GM12878 (cell line): ENCODE measurements at regions not wholly inside any gene's neighbourhood (a gene's known extent, or its start where the extent isn't known, plus 50 kb on each side); places are given as distances from the start of the nearest gene placed in this dataset.

ENCODE experiments used
- ATAC-seq: fragments of 200-7000 bp; cut with Tn5 transposase; 3 replicates; pipeline ENCODE4 v1.9.1; 2020; ENCODE audit warnings: mild to moderate bottlenecking, moderate library complexity
- BruUV-seq: library from RNA; stranded (reverse); fragments of 400-500 nt; replicated peaks from 2 replicates; lab custom pipeline; 2021; lab: Mats Ljungman, UMichigan
- CTCF ChIA-PET: fragments of 300-600 bp; sonication (Branson Sonifier 250); formaldehyde crosslinking; extraction: SDS; loops from one replicate; lab custom pipeline; 2021; ENCODE audit warnings: inconsistent platforms; lab: Yijun Ruan, JAX
- POLR2A ChIA-PET: fragments of 350-600 bp; formaldehyde crosslinking; extraction: SDS; loops from one replicate; lab custom pipeline; 2021; ENCODE audit warnings: inconsistent platforms; lab: Charles Lee
- RAD21 ChIA-PET: fragments of 300-600 bp; sonication (Branson Sonifier 250); formaldehyde crosslinking; loops from one replicate; lab custom pipeline; 2023; ENCODE audit warnings: antibody characterized with exemption; ENCODE audit not compliant: unreplicated experiment; lab: Charles Lee
- SMC1A ChIA-PET: fragments of 300-600 bp; sonication (Branson Sonifier 250); formaldehyde crosslinking; loops from one replicate; lab custom pipeline; 2023; ENCODE audit not compliant: unreplicated experiment, uncharacterized antibody; lab: Charles Lee
- DNase-seq: peaks from one replicate; pipeline ENCODE4 v3.0.0-alpha.2; 2011; ENCODE audit warnings: low read depth, low spot score
- FAIRE-seq: peaks from 3 replicates; lab custom pipeline; 2011; peaks lifted over from hg19 to GRCh38; lab: Jason Lieb, UNC
- H2AFZ ChIP-seq: 2 replicates; pipeline ENCODE4 v1.6.0; 2011; ENCODE audit warnings: low read depth, low read length, control low read depth; ENCODE audit not compliant: control insufficient read depth
- H3K27ac ChIP-seq: 2 replicates; pipeline ENCODE4 v1.5.1; 2011; ENCODE audit warnings: control low read depth; ENCODE audit not compliant: control insufficient read depth, insufficient read depth
- H3K27me3 ChIP-seq, 2 experiments: replicated peaks in 1 of 2; 2 replicates each; pipeline versions ENCODE4 v1.6.0 to v1.6.1; 2011; ENCODE audit warnings: low read length in 1 of 2; ENCODE audit not compliant: control insufficient read depth in 2 of 2, insufficient read depth in 2 of 2
- H3K36me3 ChIP-seq, 2 experiments: 2 replicates each; pipeline ENCODE4 v1.5.1; 2011; ENCODE audit warnings: low read length in 1 of 2; ENCODE audit not compliant: control insufficient read depth in 2 of 2, insufficient read depth in 2 of 2
- H3K4me1 ChIP-seq: 2 replicates; pipeline ENCODE4 v1.6.1; 2011; ENCODE audit warnings: mild to moderate bottlenecking, low read length, moderate library complexity, mixed read lengths; ENCODE audit not compliant: control insufficient read depth, insufficient read depth
- H3K4me2 ChIP-seq: 2 replicates; pipeline ENCODE4 v1.6.0; 2011; ENCODE audit warnings: control low read depth; ENCODE audit not compliant: control insufficient read depth, insufficient read depth
- H3K4me3 ChIP-seq: fragments of 200-600 bp; sonication (generic); 2 replicates; pipeline ENCODE4 v1.5.1; 2016
- H3K79me2 ChIP-seq: 2 replicates; pipeline ENCODE4 v1.6.0; 2011; ENCODE audit warnings: low read length; ENCODE audit not compliant: control insufficient read depth, insufficient read depth
- H3K9ac ChIP-seq: 2 replicates; pipeline ENCODE4 v1.8.0; 2011; ENCODE audit warnings: low read length, control low read depth, mixed read lengths; ENCODE audit not compliant: control insufficient read depth, insufficient read depth
- H3K9me3 ChIP-seq: replicated peaks from 3 replicates; pipeline ENCODE4 v1.5.1; 2011; ENCODE audit warnings: mild to moderate bottlenecking, low read length; ENCODE audit not compliant: control insufficient read depth, insufficient read depth
- H4K20me1 ChIP-seq: 2 replicates; pipeline ENCODE4 v1.6.0; 2011; ENCODE audit not compliant: control insufficient read depth, insufficient read depth
- ATF2 ChIP-seq: IDR thresholded peaks from 2 replicates; pipeline ENCODE4 v1.6.1; 2012; ENCODE audit warnings: low read length, inconsistent platforms
- JUNB ChIP-seq: IDR thresholded peaks from 2 replicates; pipeline ENCODE4 v1.6.1; 2016; ENCODE audit warnings: antibody characterized with exemption, mild to moderate bottlenecking
- RELA ChIP-seq: fragments of 450-650 bp; IDR thresholded peaks from 2 replicates; pipeline ENCODE4 v1.8.0; 2014; ENCODE audit warnings: borderline replicate concordance; ENCODE audit not compliant: partially characterized antibody
- WGBS: methylation state at CpG from one replicate; pipeline ENCODE4 v1.1.6; 2016; ENCODE audit warnings: low lambda C conversion rate; ENCODE audit not compliant: insufficient replicate concordance, insufficient coverage; ENCODE audit errors: missing lambda C conversion rate; 5-methylcytosine and 5-hydroxymethylcytosine counted together
- in situ Hi-C: fragments of 300-500 bp; cut with MboI; formaldehyde crosslinking; loops from 9 replicates; pipeline ENCODE4 v1.14.3; 2018; ENCODE audit warnings: mixed read lengths
- intact Hi-C: fragments of 100-400 bp; cut with micrococcal nuclease; formaldehyde crosslinking; loops from one replicate; pipeline ENCODE4 v1.14.2; 2022; ENCODE audit not compliant: unreplicated experiment
- TF ChIP-seq, protein P1 (sequence below): fragments of 450-650 bp; IDR thresholded peaks from 2 replicates; pipeline ENCODE4 v1.6.1; 2016; ENCODE audit warnings: mild to moderate bottlenecking
- TF ChIP-seq, protein P2 (sequence below): fragments of 450-650 bp; IDR thresholded peaks from 2 replicates; pipeline ENCODE4 v1.6.1; 2016; ENCODE audit warnings: mild to moderate bottlenecking

- no peak overlapping the region for H2AFZ ChIP-seq
- RAD21 ChIA-PET: no interaction called here
- no peaks in the 10 kb centered on the region for H3K4me1 ChIP-seq
- no peak for TF ChIP-seq RELA
- H3K9me3 ChIP-seq: no peaks in the 10 kb centered on the region
- no peak overlapping the region for H3K4me3 ChIP-seq
- no peak overlapping the region for H3K9ac ChIP-seq
- DNase-seq (no peak), ATAC-seq (no peak), FAIRE-seq (no peak)
- no peaks in the 10 kb centered on the region for H3K79me2 ChIP-seq
- CTCF ChIA-PET: no interaction called here
- H3K27ac ChIP-seq: no peak overlapping the region
- 61% methylated on average over 7 of the region's 7 CpGs for WGBS
- intact Hi-C loops (no loop called here), in situ Hi-C loops (no loop called here)
- H3K4me2 ChIP-seq: no peak overlapping the region
- SMC1A ChIA-PET: interaction anchor here (0.6 kb wide), 1 partner anchor 155 kb away, joined by 3 read pairs; no protein-coding TSS in a partner anchor
- no peaks in the 10 kb centered on the region for H3K36me3 ChIP-seq
- no TSS peak for BruUV-seq
- H4K20me1 ChIP-seq: no peaks in the 10 kb centered on the region
- no peaks in the 10 kb centered on the region for H3K27me3 ChIP-seq
- POLR2A ChIA-PET: no interaction called here
These were observed 991.8 kb downstream of the VRK1 start for GRCh38 chr14:97788846-97789526.

DNA sequence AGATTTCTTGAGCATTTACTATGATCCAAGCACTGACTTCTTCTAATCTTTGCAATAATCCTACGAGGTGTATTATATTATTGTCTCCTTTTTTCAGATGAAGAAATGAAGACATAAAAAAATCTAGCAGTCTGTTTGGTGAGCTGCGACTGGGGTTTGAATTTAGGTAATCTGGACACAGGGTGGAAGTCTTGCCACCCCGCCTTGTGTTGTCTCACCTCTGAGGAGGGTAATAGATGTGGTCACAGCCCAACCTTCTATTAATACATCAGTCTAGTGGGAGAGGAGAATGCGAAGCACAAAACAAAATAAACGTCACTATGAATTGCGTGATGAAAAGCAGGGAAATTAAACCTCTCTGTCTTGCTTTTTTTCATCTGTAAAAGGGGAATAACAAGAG lies 993.9 kb downstream of the VRK1 start:
- Histone ChIP-seq H4K20me1 (no peaks in the 10 kb centered on the region), H3K4me2 (no peak overlapping the region), H3K9ac (no peak overlapping the region), H3K27me3 (no peaks in the 10 kb centered on the region), H3K4me3 (no peak overlapping the region), H2AFZ (no peak overlapping the region), H3K9me3 (no peaks in the 10 kb centered on the region), H3K27ac (no peak overlapping the region), H3K79me2 (no peaks in the 10 kb centered on the region), H3K36me3 (no peaks in the 10 kb centered on the region), H3K4me1 (no peaks in the 10 kb centered on the region)
- no TSS peak for BruUV-seq
- WGBS: 59% methylated on average over 6 of the region's 6 CpGs
- POLR2A ChIA-PET: no interaction called here
- no peak for ATAC-seq
- CTCF ChIA-PET: no interaction called here
- intact Hi-C loops: no loop called here
- SMC1A ChIA-PET: no interaction called here
- RAD21 ChIA-PET: interaction anchor here (0.7 kb wide), 1 partner anchor 362 kb away, joined by 3 read pairs; no protein-coding TSS in a partner anchor
- DNase-seq: no peak
- no peak for TF ChIP-seq ATF2
- TF ChIP-seq, protein P1, sequence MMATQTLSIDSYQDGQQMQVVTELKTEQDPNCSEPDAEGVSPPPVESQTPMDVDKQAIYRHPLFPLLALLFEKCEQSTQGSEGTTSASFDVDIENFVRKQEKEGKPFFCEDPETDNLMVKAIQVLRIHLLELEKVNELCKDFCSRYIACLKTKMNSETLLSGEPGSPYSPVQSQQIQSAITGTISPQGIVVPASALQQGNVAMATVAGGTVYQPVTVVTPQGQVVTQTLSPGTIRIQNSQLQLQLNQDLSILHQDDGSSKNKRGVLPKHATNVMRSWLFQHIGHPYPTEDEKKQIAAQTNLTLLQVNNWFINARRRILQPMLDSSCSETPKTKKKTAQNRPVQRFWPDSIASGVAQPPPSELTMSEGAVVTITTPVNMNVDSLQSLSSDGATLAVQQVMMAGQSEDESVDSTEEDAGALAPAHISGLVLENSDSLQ: no peak
- TF ChIP-seq JUNB: no peak
- TF ChIP-seq, protein P2, sequence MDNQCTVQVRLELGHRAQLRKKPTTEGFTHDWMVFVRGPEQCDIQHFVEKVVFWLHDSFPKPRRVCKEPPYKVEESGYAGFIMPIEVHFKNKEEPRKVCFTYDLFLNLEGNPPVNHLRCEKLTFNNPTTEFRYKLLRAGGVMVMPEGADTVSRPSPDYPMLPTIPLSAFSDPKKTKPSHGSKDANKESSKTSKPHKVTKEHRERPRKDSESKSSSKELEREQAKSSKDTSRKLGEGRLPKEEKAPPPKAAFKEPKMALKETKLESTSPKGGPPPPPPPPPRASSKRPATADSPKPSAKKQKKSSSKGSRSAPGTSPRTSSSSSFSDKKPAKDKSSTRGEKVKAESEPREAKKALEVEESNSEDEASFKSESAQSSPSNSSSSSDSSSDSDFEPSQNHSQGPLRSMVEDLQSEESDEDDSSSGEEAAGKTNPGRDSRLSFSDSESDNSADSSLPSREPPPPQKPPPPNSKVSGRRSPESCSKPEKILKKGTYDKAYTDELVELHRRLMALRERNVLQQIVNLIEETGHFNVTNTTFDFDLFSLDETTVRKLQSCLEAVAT: no peak
- in situ Hi-C loops: no loop called here
- FAIRE-seq: no peak
